Endothelial cell of umbilical vein (primary cell): ENCODE measurements at regions not wholly inside any gene's neighbourhood (a gene's known extent, or its start where the extent isn't known, plus 50 kb on each side); places are given as distances from the start of the nearest gene placed in this dataset.

Experiments used
- BruUV-seq: library from RNA; stranded (reverse); fragments of 400-500 nt; replicated peaks from 2 replicates; lab custom pipeline; 2021; lab: Mats Ljungman, UMichigan
- CTCF ChIA-PET: fragments of 300-600, 350-600 bp; sonication (Branson Sonifier 250); formaldehyde crosslinking; loops from one replicate; lab custom pipeline; 2021; ENCODE audit warnings: antibody characterized with exemption, inconsistent platforms; lab: Charles Lee
- POLR2A ChIA-PET: fragments of 300-600, 350-600 bp; sonication (Branson Sonifier 250); formaldehyde crosslinking; loops from one replicate; lab custom pipeline; 2021; ENCODE audit warnings: antibody characterized with exemption, inconsistent platforms; lab: Charles Lee
- DNase-seq: peaks from one replicate; pipeline ENCODE4 v3.0.0-alpha.2; 2011; ENCODE audit warnings: low read depth, low spot score
- FAIRE-seq: peaks from 2 replicates; lab custom pipeline; 2011; peaks lifted over from hg19 to GRCh38; lab: Jason Lieb, UNC
- H2AFZ ChIP-seq: 2 replicates; pipeline ENCODE4 v1.6.0; 2012; ENCODE audit warnings: low read depth, low read length, control low read depth, inconsistent platforms
- H3K27ac ChIP-seq: 2 replicates; pipeline ENCODE4 v1.5.1; 2011; ENCODE audit warnings: low read depth, mild to moderate bottlenecking, control low read depth, low read length, moderate library complexity; ENCODE audit not compliant: insufficient read depth
- H3K27me3 ChIP-seq, 2 experiments: 2 replicates each; pipeline versions ENCODE4 v1.6.0 to v1.6.1; 2011; ENCODE audit warnings: low read length in 2 of 2, mixed read lengths in 1 of 2; ENCODE audit not compliant: control insufficient read depth in 2 of 2, insufficient read depth in 2 of 2
- H3K36me3 ChIP-seq, 2 experiments: 2 replicates in 1 of 2; 3 replicates in 1 of 2; pipeline ENCODE4 v1.5.1; 2011; ENCODE audit warnings: low read length in 2 of 2, mild to moderate bottlenecking in 1 of 2, moderate library complexity in 1 of 2; ENCODE audit not compliant: control insufficient read depth in 2 of 2, insufficient read depth in 2 of 2; ENCODE audit errors: extremely low read depth in 1 of 2
- H3K4me1 ChIP-seq: 3 replicates; pipeline ENCODE4 v1.5.1; 2011; ENCODE audit warnings: mild to moderate bottlenecking, low read length; ENCODE audit not compliant: control insufficient read depth, insufficient read depth; ENCODE audit errors: extremely low read depth
- H3K4me2 ChIP-seq: 2 replicates; pipeline ENCODE4 v1.6.1; 2011; ENCODE audit warnings: low read length, control low read depth, mixed read lengths; ENCODE audit not compliant: insufficient read depth
- H3K4me3 ChIP-seq, 3 experiments: fragments of 200-600 bp in 1 of 3; sonication (generic), shearing (Covaris generic) in 1 of 3; replicated peaks in 1 of 3; 2 replicates each; pipeline ENCODE4 v1.5.1; 2011 to 2016; ENCODE audit warnings: control low read depth in 3 of 3, low read length in 3 of 3, mild to moderate bottlenecking in 2 of 3, inconsistent platforms in 1 of 3, low read depth in 1 of 3, moderate library complexity in 1 of 3; ENCODE audit not compliant: insufficient read depth in 1 of 3
- H3K79me2 ChIP-seq: 2 replicates; pipeline ENCODE4 v1.6.0; 2012; ENCODE audit warnings: low read length, inconsistent platforms; ENCODE audit not compliant: control insufficient read depth, insufficient read depth
- H3K9ac ChIP-seq: replicated peaks from 2 replicates; pipeline ENCODE3; 2011; ENCODE audit warnings: low read length, control low read depth; ENCODE audit not compliant: insufficient read depth; ENCODE audit errors: extremely low read depth
- H3K9me1 ChIP-seq: replicated peaks from 3 replicates; pipeline ENCODE4 v1.6.0; 2011; ENCODE audit warnings: mild to moderate bottlenecking, low read length; ENCODE audit not compliant: control insufficient read depth, insufficient read depth; ENCODE audit errors: extremely low read depth
- H3K9me3 ChIP-seq: replicated peaks from 2 replicates; pipeline ENCODE4 v1.5.1; 2012; ENCODE audit warnings: low read length, inconsistent platforms; ENCODE audit not compliant: control insufficient read depth, insufficient read depth
- H4K20me1 ChIP-seq: replicated peaks from 2 replicates; pipeline ENCODE3; 2011; ENCODE audit warnings: mild to moderate bottlenecking, low read length; ENCODE audit not compliant: control insufficient read depth, insufficient read depth; ENCODE audit errors: extremely low read depth
- EZH2 ChIP-seq: IDR thresholded peaks from 2 replicates; pipeline ENCODE4 v1.6.1; 2012; ENCODE audit warnings: borderline replicate concordance, low read depth, mild to moderate bottlenecking, moderate library complexity, low read length, inconsistent platforms; ENCODE audit not compliant: severe bottlenecking
- FOS ChIP-seq: IDR thresholded peaks from 2 replicates; pipeline ENCODE4 v1.6.1; 2011; ENCODE audit warnings: mild to moderate bottlenecking, low read length, moderate library complexity, borderline replicate concordance; ENCODE audit not compliant: insufficient read depth
- GATA2 ChIP-seq: IDR thresholded peaks from 2 replicates; pipeline ENCODE4 v1.7.0; 2011; ENCODE audit warnings: low read depth, mild to moderate bottlenecking, moderate library complexity, mixed read lengths, low read length; ENCODE audit not compliant: insufficient read length, insufficient read depth
- JUN ChIP-seq: IDR thresholded peaks from 2 replicates; pipeline ENCODE4 v1.6.1; 2011; ENCODE audit warnings: borderline replicate concordance, low read depth; ENCODE audit not compliant: insufficient read length, insufficient read depth
- MYC ChIP-seq: IDR thresholded peaks from one replicate; pipeline ENCODE4 v1.6.1; 2011; ENCODE audit warnings: mild to moderate bottlenecking, low read depth, low read length
- POLR2A ChIP-seq: IDR thresholded peaks from 2 replicates; pipeline ENCODE4 v1.6.1; 2012; ENCODE audit warnings: low read depth, mild to moderate bottlenecking, control low read depth, low read length
- POLR2AphosphoS5 ChIP-seq: IDR thresholded peaks from 2 replicates; pipeline ENCODE4 v1.6.1; 2012; ENCODE audit warnings: low read depth, mild to moderate bottlenecking, control low read depth, low read length, moderate library complexity; ENCODE audit not compliant: insufficient read depth
- dilution Hi-C: fragments of 300-500 bp; cut with MboI; formaldehyde crosslinking; loops from one replicate; pipeline ENCODE4 v1.15.0; 2019; ENCODE audit warnings: low sequenced_read_pairs; ENCODE audit not compliant: extremely low pct_ligation_motif_present
- intact Hi-C: fragments of 100-400 bp; cut with micrococcal nuclease; formaldehyde crosslinking; loops from one replicate; pipeline ENCODE4 v1.10.0; 2022
- TF ChIP-seq, protein P1 (sequence below), 2 donors: IDR thresholded peaks; 1 replicate in 1 of 2; 2 replicates in 1 of 2; pipeline ENCODE4 v1.5.1; 2011; ENCODE audit warnings: low read length in 2 of 2, mild to moderate bottlenecking in 2 of 2, moderate library complexity in 2 of 2, control low read depth in 1 of 2, inconsistent platforms in 1 of 2, low read depth in 1 of 2; ENCODE audit not compliant: insufficient read depth in 1 of 2; ENCODE audit errors: extremely low read depth in 1 of 2
- TF ChIP-seq, protein P2 (sequence below): IDR thresholded peaks from 2 replicates; pipeline ENCODE4 v1.6.1; 2011; ENCODE audit not compliant: insufficient read depth, insufficient read length

DNA sequence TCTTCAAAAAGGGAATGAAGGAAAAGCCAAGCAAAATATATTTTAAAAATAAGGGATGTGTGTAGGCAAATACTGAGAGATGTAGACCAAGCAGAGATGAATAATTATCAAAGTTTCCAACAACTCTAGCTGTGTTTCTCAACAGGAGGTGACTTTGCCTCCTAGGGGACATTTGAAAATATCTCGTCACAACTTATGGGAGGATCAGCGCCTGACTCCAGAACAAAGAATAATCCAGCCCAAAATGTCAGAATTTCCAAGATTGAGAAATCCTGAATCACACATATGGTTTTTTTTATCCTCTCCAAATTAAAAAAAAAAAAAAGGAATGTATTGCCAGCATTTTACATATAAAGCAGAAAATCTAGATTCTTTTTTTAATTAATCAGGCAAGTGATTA is 241.2 kb upstream of the ZFP64 start:
- no peaks in the 10 kb centered on the region for H4K20me1 ChIP-seq
- no peak overlapping the region for H3K27ac ChIP-seq
- H3K9me1 ChIP-seq = no peaks in the 10 kb centered on the region
- dilution Hi-C loops (no loop called here), intact Hi-C loops (no loop called here)
- CTCF ChIA-PET = no interaction called here
- BruUV-seq = no TSS peak
- H3K27me3 ChIP-seq = no peaks in the 10 kb centered on the region
- no peak overlapping the region for H3K9ac ChIP-seq
- no peaks in the 10 kb centered on the region for H3K4me1 ChIP-seq
- H3K4me2 ChIP-seq = no peak overlapping the region
- no peaks in the 10 kb centered on the region for H3K36me3 ChIP-seq
- H2AFZ ChIP-seq = no peak overlapping the region
- no peaks in the 10 kb centered on the region for H3K79me2 ChIP-seq
- no peak overlapping the region for H3K4me3 ChIP-seq
- no peaks in the 10 kb centered on the region for H3K9me3 ChIP-seq
- DNase-seq (no peak), FAIRE-seq (no peak)
- POLR2A ChIA-PET = no interaction called here
- no peak for TF ChIP-seq GATA2
- TF ChIP-seq, protein P1, sequence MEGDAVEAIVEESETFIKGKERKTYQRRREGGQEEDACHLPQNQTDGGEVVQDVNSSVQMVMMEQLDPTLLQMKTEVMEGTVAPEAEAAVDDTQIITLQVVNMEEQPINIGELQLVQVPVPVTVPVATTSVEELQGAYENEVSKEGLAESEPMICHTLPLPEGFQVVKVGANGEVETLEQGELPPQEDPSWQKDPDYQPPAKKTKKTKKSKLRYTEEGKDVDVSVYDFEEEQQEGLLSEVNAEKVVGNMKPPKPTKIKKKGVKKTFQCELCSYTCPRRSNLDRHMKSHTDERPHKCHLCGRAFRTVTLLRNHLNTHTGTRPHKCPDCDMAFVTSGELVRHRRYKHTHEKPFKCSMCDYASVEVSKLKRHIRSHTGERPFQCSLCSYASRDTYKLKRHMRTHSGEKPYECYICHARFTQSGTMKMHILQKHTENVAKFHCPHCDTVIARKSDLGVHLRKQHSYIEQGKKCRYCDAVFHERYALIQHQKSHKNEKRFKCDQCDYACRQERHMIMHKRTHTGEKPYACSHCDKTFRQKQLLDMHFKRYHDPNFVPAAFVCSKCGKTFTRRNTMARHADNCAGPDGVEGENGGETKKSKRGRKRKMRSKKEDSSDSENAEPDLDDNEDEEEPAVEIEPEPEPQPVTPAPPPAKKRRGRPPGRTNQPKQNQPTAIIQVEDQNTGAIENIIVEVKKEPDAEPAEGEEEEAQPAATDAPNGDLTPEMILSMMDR (IDR thresholded peaks at IDR 0.05; ENCODE audit: extremely low read depth in 1 of 2, insufficient read depth in 1 of 2, low read depth in 1 of 2, low read length in 2 of 2) = no peak
- TF ChIP-seq MYC = no peak
- no peak for TF ChIP-seq FOS
- TF ChIP-seq POLR2AphosphoS5 = no peak
- no peak for TF ChIP-seq JUN
- no peak for TF ChIP-seq EZH2
- TF ChIP-seq POLR2A = no peak
- TF ChIP-seq, protein P2, sequence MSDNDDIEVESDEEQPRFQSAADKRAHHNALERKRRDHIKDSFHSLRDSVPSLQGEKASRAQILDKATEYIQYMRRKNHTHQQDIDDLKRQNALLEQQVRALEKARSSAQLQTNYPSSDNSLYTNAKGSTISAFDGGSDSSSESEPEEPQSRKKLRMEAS = no peak
